CD4-positive, alpha-beta T cell treated with Interleukin-21 for 1 hour (primary cell): ENCODE measurements at regions not wholly inside any gene's neighbourhood (a gene's known extent, or its start where the extent isn't known, plus 50 kb on each side); places are given as distances from the start of the nearest gene placed in this dataset.

Experiments
- DNase-seq: peaks from one replicate; pipeline ENCODE4 v3.0.0-alpha.2; 2020

- DNase-seq: no peak
Measured at GRCh38 chr3:148092624-148093347, 604.9 kb upstream of the AGTR1 start.

- DNase-seq: no peak
Measured at GRCh38 chr3:148093753-148094152, 604.0 kb upstream of the AGTR1 start.

DNA sequence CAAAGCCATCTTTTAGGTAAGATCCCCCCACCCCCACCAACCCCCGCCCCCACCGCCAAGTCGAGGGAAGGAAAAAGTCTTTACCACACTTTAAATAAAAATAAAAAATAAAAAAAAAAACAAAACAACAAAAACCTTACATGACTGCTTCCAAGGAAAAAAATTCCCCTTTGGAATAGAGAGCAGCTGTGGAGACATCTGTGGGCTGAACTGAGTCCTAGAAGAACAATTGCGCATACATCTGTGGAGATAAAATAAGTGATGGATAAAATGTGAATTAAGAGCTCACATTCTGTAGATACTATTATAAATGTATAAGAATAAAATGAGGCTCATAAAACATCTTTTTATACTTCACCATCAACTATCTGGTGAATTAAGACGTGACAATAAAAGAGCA is 601.7 kb upstream of the AGTR1 start:
- no peak for DNase-seq

- DNase-seq: no peak
Measured at GRCh38 chr3:148100476-148100875, 597.2 kb upstream of the AGTR1 start.

DNA sequence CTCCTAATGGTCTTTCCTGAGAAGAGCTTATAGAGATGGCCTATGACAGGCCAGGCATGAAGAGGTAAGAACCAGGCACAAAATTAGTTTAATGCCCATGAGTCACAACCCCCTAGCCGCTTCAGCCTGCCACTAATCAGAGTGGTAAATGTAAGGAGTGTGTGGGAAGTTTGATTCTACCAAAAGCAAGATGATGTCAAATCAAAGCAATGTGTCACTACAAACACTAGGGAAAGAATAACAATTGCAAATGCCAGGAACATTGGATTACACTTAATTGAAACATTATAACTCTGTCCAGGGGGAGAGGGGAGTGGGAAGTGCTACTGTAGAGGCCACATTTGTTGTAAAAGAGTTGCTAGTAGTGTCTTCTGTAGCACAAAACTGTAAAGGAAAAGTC is 596.6 kb upstream of the AGTR1 start:
- no peak for DNase-seq

- no peak for DNase-seq
Measured at GRCh38 chr3:148102156-148102555, 595.5 kb upstream of the AGTR1 start.

DNA sequence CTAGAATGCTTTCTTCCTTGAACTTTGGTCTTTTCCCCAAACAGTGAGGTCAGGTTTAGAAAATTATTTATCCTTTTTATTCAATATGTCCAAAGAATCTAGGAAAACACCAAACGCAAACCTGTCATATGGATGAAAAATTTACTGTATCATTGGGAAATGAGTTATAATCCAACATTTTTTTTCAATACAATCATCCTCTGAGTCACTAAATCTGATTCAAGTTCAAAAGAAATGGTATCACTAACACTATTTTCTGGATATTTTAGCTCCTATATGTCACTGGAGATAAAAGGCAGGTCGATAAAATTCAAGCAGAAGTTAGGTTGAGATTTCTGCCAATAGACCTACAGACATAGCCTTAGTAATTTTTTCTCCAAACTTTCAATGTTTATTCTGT is 591.6 kb upstream of the AGTR1 start:
- no peak for DNase-seq

- no peak for DNase-seq
Measured at GRCh38 chr3:148126956-148127355, 570.7 kb upstream of the AGTR1 start.

DNA sequence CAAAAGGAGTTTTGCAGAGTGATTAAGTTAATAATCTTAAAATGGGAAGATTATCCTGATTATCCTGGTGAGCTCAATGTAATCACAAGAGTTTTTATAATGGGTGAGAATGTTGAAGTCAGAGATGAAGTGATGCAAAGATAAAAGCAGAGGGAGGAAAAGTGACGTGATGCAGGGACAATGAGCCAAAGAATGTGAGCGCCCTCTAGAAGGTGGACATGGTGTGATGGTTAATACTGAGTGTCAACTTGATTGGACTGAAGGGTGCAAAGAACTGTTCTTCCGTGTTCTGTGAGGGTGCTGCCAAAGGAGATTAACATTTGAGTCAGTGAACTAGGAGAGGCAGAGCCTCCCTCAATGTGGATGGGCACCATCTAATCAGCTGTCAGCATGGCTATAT is 569.6 kb upstream of the AGTR1 start:
- no peak for DNase-seq

DNA sequence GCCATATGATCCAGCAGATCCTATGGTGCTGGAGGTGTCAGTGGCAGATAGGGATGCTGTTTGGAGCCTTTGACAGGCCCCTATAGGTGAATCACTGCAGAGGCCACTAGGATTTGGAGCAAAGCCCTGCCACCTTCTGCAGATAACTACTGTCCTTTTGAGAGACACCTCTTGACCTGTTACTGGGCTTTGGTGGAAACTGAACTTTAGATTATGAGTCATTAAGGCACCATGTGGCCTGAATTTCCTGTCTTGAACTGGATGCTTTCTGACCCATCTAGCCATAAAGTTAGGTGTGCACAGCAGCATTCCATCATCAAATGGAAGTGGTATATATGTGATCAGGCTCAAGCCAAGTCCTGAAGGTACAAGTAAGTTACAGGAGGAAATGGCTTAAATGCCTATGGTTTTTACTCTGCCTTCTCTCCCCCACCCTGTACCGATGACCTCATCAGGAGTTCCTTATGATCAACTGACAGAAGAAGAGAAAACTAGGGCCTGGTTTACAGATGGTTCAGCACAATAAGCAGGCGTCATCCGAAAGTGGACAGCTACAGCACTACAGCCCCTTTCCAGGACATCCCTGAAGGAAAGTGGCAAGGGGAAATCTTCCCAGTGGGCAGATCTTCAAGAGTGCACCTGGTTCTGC is 565.6 kb upstream of the AGTR1 start:
- no peak for DNase-seq

DNA sequence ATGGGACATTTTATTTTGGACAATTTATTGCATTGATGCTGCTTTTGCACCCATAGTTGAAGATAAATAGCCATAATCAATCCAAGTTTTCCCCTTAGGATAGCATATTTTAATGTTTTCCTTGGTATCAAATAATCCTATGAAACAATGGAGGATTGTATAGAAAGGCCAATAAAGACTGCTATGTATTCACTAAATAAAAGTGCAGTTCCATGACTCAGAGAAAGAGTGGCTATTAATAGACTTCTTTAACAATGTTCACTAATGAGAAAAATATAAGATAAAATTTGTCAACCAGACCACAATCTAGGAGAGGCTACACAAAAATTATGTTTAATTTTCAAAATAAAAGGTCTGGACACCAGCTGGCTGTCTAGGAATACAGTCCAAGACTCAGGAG is 560.9 kb upstream of the AGTR1 start:
- DNase-seq: no peak

- no peak for DNase-seq
Measured at GRCh38 chr3:148146241-148146640, 551.5 kb upstream of the AGTR1 start.

DNA sequence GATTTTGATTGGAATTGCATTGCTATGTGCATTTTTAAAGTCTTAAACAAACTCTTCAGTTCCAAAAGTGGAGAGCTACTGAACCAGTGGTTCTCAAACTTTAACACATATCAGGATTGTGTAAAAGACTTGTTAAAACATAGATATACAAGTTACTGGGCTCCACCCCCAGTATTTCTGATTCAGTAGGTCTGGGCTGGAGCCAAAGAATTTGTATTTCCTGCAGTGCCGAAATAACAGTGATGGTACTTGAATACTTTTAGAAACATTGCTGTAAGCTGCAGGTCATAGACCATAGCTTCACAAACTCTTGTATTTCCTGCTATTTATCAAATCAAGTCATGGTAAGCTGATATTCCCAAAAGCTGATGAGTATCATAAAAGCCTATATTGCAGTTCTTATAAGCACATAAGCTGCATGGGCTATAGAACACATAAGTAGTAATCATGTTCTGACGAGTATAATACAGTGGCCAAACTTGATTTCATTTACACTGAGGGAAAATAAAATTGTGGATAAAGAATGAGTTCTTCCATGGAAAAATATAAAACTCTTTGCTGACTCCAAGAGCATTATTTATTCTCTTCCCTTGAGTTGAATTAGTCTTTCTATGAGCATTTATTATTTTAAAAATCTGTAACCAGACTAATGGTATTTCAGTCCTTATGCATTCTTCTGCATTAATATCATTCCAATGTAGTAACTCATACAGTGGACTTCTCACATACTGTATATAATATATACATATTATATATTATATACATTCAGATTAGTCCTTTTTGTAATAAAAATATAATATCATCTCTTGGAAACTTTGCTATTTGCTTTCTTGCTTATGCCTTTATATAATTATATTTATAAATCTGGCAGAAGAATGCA is 550.5 kb upstream of the AGTR1 start:
- DNase-seq: no peak

DNA sequence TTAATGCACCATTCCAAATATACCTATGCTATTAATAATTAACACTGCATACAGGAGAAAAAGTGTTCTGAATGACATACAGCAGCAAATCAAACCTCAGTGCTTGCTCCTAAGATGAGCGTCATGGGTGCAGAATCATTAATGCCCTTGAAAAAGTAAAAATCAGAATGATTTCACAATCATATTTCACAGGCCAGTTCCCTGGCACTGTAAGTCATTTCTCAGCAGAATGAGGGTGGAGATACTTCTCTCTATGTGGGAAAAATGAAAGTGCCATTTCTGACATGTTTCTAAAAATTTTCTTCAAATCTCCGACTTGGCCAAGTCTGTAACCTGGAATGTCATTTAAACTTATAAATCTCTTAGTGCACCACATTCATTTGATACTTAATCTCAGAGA is 549.8 kb upstream of the AGTR1 start:
- DNase-seq: no peak

DNA sequence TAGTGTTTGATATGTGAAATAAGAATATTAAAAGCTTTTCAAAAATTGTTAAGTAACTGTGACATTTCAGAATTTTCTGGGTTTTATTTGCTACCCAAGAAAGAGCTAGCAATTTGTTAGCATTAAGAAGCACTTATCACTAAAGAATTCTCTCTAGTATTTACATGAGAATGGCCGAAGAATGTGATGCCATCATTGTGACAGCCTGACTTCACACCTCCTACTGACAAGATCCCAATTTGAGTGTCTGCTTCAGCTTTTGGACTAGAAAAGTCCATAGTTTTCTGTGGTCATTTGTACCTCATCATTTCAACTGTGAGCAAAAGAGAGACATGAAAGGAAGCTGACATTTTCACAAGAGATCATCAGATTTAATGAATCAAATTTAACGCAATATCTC is 548.1 kb upstream of the AGTR1 start:
- no peak for DNase-seq

GRCh38 chr3:148150141-148150540 is 547.6 kb upstream of the AGTR1 start:
- no peak for DNase-seq

DNA sequence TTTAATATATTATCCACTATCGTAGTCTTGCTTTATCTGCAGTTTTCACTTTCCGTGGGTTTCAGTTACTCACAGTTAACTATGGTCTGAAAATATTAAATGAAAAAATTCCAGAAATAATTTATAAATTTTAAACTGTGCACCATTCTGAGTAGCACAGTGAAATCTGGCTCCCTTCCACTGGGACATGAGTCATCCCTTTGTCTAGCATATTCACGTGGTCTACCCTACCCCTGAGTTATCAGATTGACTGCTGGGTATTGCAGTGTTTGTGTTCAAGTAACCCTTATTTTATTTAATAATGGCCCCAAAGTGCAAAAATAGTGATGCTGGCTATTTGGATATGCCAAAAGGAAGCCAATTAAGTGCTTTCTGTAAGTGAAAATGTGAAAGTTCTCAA is 539.5 kb upstream of the AGTR1 start:
- DNase-seq: no peak

- DNase-seq: no peak
Measured at GRCh38 chr3:148162132-148162531, 535.6 kb upstream of the AGTR1 start.

DNA sequence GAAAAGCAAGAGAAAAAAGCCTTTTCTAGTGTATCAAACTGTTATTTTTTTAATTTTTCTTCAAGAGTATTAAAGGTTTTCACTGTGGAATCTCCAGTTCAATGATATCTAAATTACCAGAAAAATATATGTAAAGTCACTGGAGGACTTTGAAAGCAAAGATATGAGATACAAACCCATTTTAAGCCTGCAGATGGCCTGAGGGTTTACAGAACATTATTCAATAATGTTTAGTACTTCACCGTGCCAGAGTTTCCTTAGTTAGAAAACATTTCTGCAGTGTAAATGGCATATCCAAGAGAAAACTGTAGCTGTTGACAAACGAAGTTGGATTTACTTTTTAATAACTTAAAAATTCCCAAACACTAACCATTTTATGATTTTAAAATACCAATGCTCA is 529.4 kb upstream of the AGTR1 start:
- no peak for DNase-seq

GRCh38 chr3:148173851-148174250 is 523.9 kb upstream of the AGTR1 start:
- no peak for DNase-seq

DNA sequence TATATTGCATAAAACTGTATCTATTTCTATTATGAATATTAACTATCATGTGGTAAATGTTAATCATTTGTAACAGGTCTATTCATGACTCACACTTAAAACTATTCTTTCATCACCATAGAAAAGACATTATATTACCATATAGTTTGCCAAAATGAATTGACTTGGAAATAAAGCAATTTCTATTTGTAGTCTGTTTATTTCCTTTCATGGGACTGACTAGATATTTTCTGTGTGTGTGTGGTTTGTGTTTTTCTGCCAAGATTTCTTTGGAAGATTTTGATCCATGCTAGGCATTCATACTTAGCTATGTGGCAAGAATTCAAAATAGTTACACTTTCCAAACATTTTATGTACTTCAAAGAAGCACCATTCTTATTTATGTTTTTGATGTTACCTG is 522.5 kb upstream of the AGTR1 start:
- no peak for DNase-seq

DNA sequence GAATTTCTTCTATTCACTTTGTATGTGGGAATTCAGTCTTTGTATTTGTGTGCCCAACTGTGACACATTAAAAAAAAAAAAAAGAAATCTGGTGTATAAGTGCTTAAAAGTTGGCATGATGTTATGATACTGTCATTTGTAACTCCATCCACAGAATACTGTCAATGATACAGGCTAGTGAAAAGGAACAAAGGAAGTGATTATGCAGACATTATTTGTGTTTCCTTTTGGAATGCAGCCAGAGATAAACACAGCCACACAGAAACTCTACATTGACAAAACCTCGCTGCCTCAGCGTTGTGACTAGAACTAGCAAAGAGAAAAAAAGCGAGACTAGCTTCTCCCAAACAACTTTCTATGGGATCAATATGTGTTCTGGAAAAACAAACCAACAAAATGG is 519.2 kb upstream of the AGTR1 start:
- DNase-seq: no peak

- no peak for DNase-seq
Measured at GRCh38 chr3:148184798-148185197, 512.9 kb upstream of the AGTR1 start.

- no peak for DNase-seq
Measured at GRCh38 chr3:148186881-148187280, 510.8 kb upstream of the AGTR1 start.
